ENCODE measurements at regions not wholly inside any gene's neighbourhood (a gene's known extent, or its start where the extent isn't known, plus 50 kb on each side); places are given as distances from the start of the nearest gene placed in this dataset.

GRCh38 chr16:73356401-73357079 lies 308.6 kb upstream of the ZFHX3 start:
- TF ChIP-seq CTCF (IDR thresholded peaks at IDR 0.05) (no peak), POLR2A (IDR thresholded peaks at IDR 0.05) (no peak)

Data from right lobe of liver (tissue), 4 donors.